ENCODE measurements at regions not wholly inside any gene's neighbourhood (a gene's known extent, or its start where the extent isn't known, plus 50 kb on each side); places are given as distances from the start of the nearest gene placed in this dataset.

GRCh38 chr1:68617942-68618341 lies 121.1 kb upstream of the DEPDC1 start:
- no peak overlapping the region for H3K4me3 Mint-ChIP-seq
- H3K27ac Mint-ChIP-seq, result no peak overlapping the region
- peaks cover 0 to 2% of the 10 kb centered on the region in 2 donors for H3K36me3 Mint-ChIP-seq (ENCODE audit: insufficient read depth in 2 of 2)
- DNase-seq (no peak), ATAC-seq (replicated peaks in 1 of 2) (no peak)
- H3K27me3 Mint-ChIP-seq (ENCODE audit: low read depth), result no peaks in the 10 kb centered on the region
- H3K9me3 Mint-ChIP-seq, result peaks cover 7 to 9% of the 10 kb centered on the region in 2 donors
- no peaks in the 10 kb centered on the region for H3K4me1 Mint-ChIP-seq (ENCODE audit: low read depth)

- no peaks in the 10 kb centered on the region for H3K4me1 Mint-ChIP-seq (ENCODE audit: low read depth)
- no peaks in the 10 kb centered on the region for H3K27me3 Mint-ChIP-seq (ENCODE audit: low read depth)
- H3K27ac Mint-ChIP-seq, result no peak overlapping the region
- DNase-seq, result no peak
- peaks cover 0 to 2% of the 10 kb centered on the region in 2 donors for H3K36me3 Mint-ChIP-seq (ENCODE audit: insufficient read depth in 2 of 2)
- H3K9me3 Mint-ChIP-seq, result peaks cover 7% of the 10 kb centered on the region in 2 donors
- ATAC-seq (replicated peaks in 1 of 2), result no peak
- H3K4me3 Mint-ChIP-seq, result no peak overlapping the region
These were observed 123.7 kb upstream of the DEPDC1 start for GRCh38 chr1:68620571-68620970.

- peaks cover 0 to 2% of the 10 kb centered on the region in 2 donors for H3K36me3 Mint-ChIP-seq (ENCODE audit: insufficient read depth in 2 of 2)
- H3K27me3 Mint-ChIP-seq (ENCODE audit: low read depth), result no peaks in the 10 kb centered on the region
- H3K27ac Mint-ChIP-seq, result no peak overlapping the region
- no peaks in the 10 kb centered on the region for H3K4me1 Mint-ChIP-seq (ENCODE audit: low read depth)
- H3K9me3 Mint-ChIP-seq, result peaks cover 4 to 8% of the 10 kb centered on the region in 2 donors
- no peak overlapping the region for H3K4me3 Mint-ChIP-seq
- DNase-seq, result no peak
- ATAC-seq (replicated peaks in 1 of 2), result no peak
These were observed 126.8 kb upstream of the DEPDC1 start for GRCh38 chr1:68623700-68624099.

- peaks cover 3 to 8% of the 10 kb centered on the region in 2 donors for H3K9me3 Mint-ChIP-seq
- H3K36me3 Mint-ChIP-seq (ENCODE audit: insufficient read depth in 2 of 2), result peaks cover 0 to 2% of the 10 kb centered on the region in 2 donors
- H3K27ac Mint-ChIP-seq, result no peak overlapping the region
- ATAC-seq (replicated peaks in 1 of 2) (no peak), DNase-seq (no peak)
- no peaks in the 10 kb centered on the region for H3K27me3 Mint-ChIP-seq (ENCODE audit: low read depth)
- H3K4me3 Mint-ChIP-seq, result no peak overlapping the region
- H3K4me1 Mint-ChIP-seq (ENCODE audit: low read depth), result no peaks in the 10 kb centered on the region
These were observed 127.4 kb upstream of the DEPDC1 start for GRCh38 chr1:68624233-68624632.

GRCh38 chr1:68625624-68626023 lies 128.7 kb upstream of the DEPDC1 start:
- peaks cover 3 to 10% of the 10 kb centered on the region in 2 donors for H3K9me3 Mint-ChIP-seq
- no peak overlapping the region for H3K27ac Mint-ChIP-seq
- peaks cover 0 to 2% of the 10 kb centered on the region in 2 donors for H3K36me3 Mint-ChIP-seq (ENCODE audit: insufficient read depth in 2 of 2)
- DNase-seq (no peak), ATAC-seq (replicated peaks in 1 of 2) (no peak)
- H3K4me3 Mint-ChIP-seq, result no peak overlapping the region
- no peaks in the 10 kb centered on the region for H3K27me3 Mint-ChIP-seq (ENCODE audit: low read depth)
- no peaks in the 10 kb centered on the region for H3K4me1 Mint-ChIP-seq (ENCODE audit: low read depth)

- peaks cover 0 to 4% of the 10 kb centered on the region in 2 donors for H3K9me3 Mint-ChIP-seq
- no peaks in the 10 kb centered on the region for H3K36me3 Mint-ChIP-seq (ENCODE audit: insufficient read depth in 2 of 2)
- no peaks in the 10 kb centered on the region for H3K27me3 Mint-ChIP-seq (ENCODE audit: low read depth)
- H3K4me1 Mint-ChIP-seq (ENCODE audit: low read depth), result no peaks in the 10 kb centered on the region
- no peak for DNase-seq
- ATAC-seq (replicated peaks in 1 of 2), result no peak
- no peak overlapping the region for H3K27ac Mint-ChIP-seq
- no peak overlapping the region for H3K4me3 Mint-ChIP-seq
These were observed 136.4 kb upstream of the DEPDC1 start for GRCh38 chr1:68633141-68633919.

- H3K27me3 Mint-ChIP-seq (ENCODE audit: low read depth), result no peaks in the 10 kb centered on the region
- no peaks in the 10 kb centered on the region for H3K36me3 Mint-ChIP-seq (ENCODE audit: insufficient read depth in 2 of 2)
- no peaks in the 10 kb centered on the region for H3K4me1 Mint-ChIP-seq (ENCODE audit: low read depth)
- no peak for DNase-seq
- no peak overlapping the region for H3K4me3 Mint-ChIP-seq
- peaks cover 0 to 2% of the 10 kb centered on the region in 2 donors for H3K9me3 Mint-ChIP-seq
- no peak overlapping the region for H3K27ac Mint-ChIP-seq
- ATAC-seq (replicated peaks in 1 of 2), result no peak
These were observed 147.6 kb upstream of the DEPDC1 start for GRCh38 chr1:68644504-68644903.

- H3K36me3 Mint-ChIP-seq (ENCODE audit: insufficient read depth in 2 of 2), result no peaks in the 10 kb centered on the region
- peaks cover 6 to 7% of the 10 kb centered on the region in 2 donors for H3K9me3 Mint-ChIP-seq
- DNase-seq, result no peak
- H3K4me1 Mint-ChIP-seq (ENCODE audit: low read depth), result no peaks in the 10 kb centered on the region
- no peaks in the 10 kb centered on the region for H3K27me3 Mint-ChIP-seq (ENCODE audit: low read depth)
- ATAC-seq (replicated peaks in 1 of 2), result no peak
- H3K27ac Mint-ChIP-seq, result no peak overlapping the region
- H3K4me3 Mint-ChIP-seq, result no peak overlapping the region
These were observed 154.2 kb upstream of the DEPDC1 start for GRCh38 chr1:68651115-68651514.

- no peaks in the 10 kb centered on the region for H3K4me1 Mint-ChIP-seq (ENCODE audit: low read depth)
These were observed 157.0 kb upstream of the DEPDC1 start for GRCh38 chr1:68653882-68654281.

GRCh38 chr1:68673771-68674170 lies 176.9 kb upstream of the DEPDC1 start:
- no peak for DNase-seq
- ATAC-seq (replicated peaks in 1 of 2), result no peak
- Mint-ChIP-seq H3K4me1 (ENCODE audit: low read depth) (no peaks in the 10 kb centered on the region), H3K4me3 (no peak overlapping the region), H3K27ac (no peak overlapping the region), H3K9me3 (peaks cover 3 to 12% of the 10 kb centered on the region in 2 donors), H3K27me3 (ENCODE audit: low read depth) (no peaks in the 10 kb centered on the region), H3K36me3 (ENCODE audit: insufficient read depth in 2 of 2) (no peaks in the 10 kb centered on the region)

More at GRCh38 chr1:68653882-68654281, 157.0 kb upstream of the DEPDC1 start:
- Mint-ChIP-seq H3K27me3 (ENCODE audit: low read depth) (no peaks in the 10 kb centered on the region), H3K9me3 (peaks cover 6 to 7% of the 10 kb centered on the region in 2 donors), H3K4me3 (no peak overlapping the region), H3K27ac (no peak overlapping the region), H3K36me3 (ENCODE audit: insufficient read depth in 2 of 2) (no peaks in the 10 kb centered on the region)
- ATAC-seq (replicated peaks in 1 of 2), result no peak
- no peak for DNase-seq

- Mint-ChIP-seq H3K9me3 (peaks cover 3 to 11% of the 10 kb centered on the region in 2 donors), H3K36me3 (ENCODE audit: insufficient read depth in 2 of 2) (no peaks in the 10 kb centered on the region), H3K27ac (no peak overlapping the region), H3K4me3 (no peak overlapping the region), H3K4me1 (ENCODE audit: low read depth) (no peaks in the 10 kb centered on the region), H3K27me3 (ENCODE audit: low read depth) (no peaks in the 10 kb centered on the region)
- DNase-seq, result no peak
- ATAC-seq (replicated peaks in 1 of 2), result no peak
These were observed 178.5 kb upstream of the DEPDC1 start for GRCh38 chr1:68675336-68675735.

GRCh38 chr1:68677684-68678351 lies 180.9 kb upstream of the DEPDC1 start:
- Mint-ChIP-seq H3K9me3 (peaks cover 3 to 8% of the 10 kb centered on the region in 2 donors), H3K27ac (no peak overlapping the region), H3K4me3 (no peak overlapping the region), H3K36me3 (ENCODE audit: insufficient read depth in 2 of 2) (no peaks in the 10 kb centered on the region), H3K4me1 (ENCODE audit: low read depth) (no peaks in the 10 kb centered on the region), H3K27me3 (ENCODE audit: low read depth) (no peaks in the 10 kb centered on the region)
- ATAC-seq (replicated peaks in 1 of 2), result no peak
- DNase-seq, result no peak

- Mint-ChIP-seq H3K4me1 (ENCODE audit: low read depth) (no peaks in the 10 kb centered on the region), H3K27me3 (ENCODE audit: low read depth) (no peaks in the 10 kb centered on the region), H3K36me3 (ENCODE audit: insufficient read depth in 2 of 2) (no peaks in the 10 kb centered on the region), H3K9me3 (peaks cover 4 to 5% of the 10 kb centered on the region in 2 donors), H3K27ac (no peak overlapping the region), H3K4me3 (no peak overlapping the region)
- no peak for DNase-seq
- ATAC-seq (replicated peaks in 1 of 2), result no peak
These were observed 199.3 kb upstream of the DEPDC1 start for GRCh38 chr1:68696221-68696620.
